ES-I3 (cell line): ENCODE measurements at regions not wholly inside any gene's neighbourhood (a gene's known extent, or its start where the extent isn't known, plus 50 kb on each side); places are given as distances from the start of the nearest gene placed in this dataset.
"Not testable (repeated sequence)": the region's sequence is repeated elsewhere in the genome, so short reads cannot be mapped to it uniquely, and the experiment has no call there.

ENCODE experiments used
- H3K36me3 ChIP-seq: 2 replicates; pipeline ENCODE4 v1.6.1; 2013; ENCODE audit warnings: mild to moderate bottlenecking, low read length, control low read depth, moderate library complexity; ENCODE audit not compliant: insufficient read depth
- H3K4me1 ChIP-seq: 2 replicates; pipeline ENCODE4 v1.6.1; 2013; ENCODE audit warnings: mild to moderate bottlenecking, control low read depth, low read length; ENCODE audit not compliant: insufficient read depth
- H3K9ac ChIP-seq: 2 replicates; pipeline ENCODE4 v1.6.1; 2013; ENCODE audit warnings: low read depth, mild to moderate bottlenecking, low read length, moderate library complexity
- H3K9me3 ChIP-seq: 2 replicates; pipeline ENCODE4 v1.6.1; 2013; ENCODE audit warnings: mild to moderate bottlenecking, low read length, moderate library complexity; ENCODE audit not compliant: control insufficient read depth, insufficient read depth

GRCh38 chr9:7313389-7313788 lies 486.2 kb downstream of the DMAC1 start:
- Histone ChIP-seq H3K4me1 (peaks cover 7% of the 10 kb centered on the region; the same call in 1 of the 2 replicates), H3K9ac (no peak overlapping the region), H3K9me3 (peaks cover 6% of the 10 kb centered on the region)

GRCh38 chr9:7309051-7309450 lies 490.5 kb downstream of the DMAC1 start:
- H3K4me1 ChIP-seq, H3K9ac ChIP-seq, H3K36me3 ChIP-seq, H3K9me3 ChIP-seq: not testable (repeated sequence)

More at GRCh38 chr9:7313389-7313788, 486.2 kb downstream of the DMAC1 start:
- no peaks in the 10 kb centered on the region for H3K36me3 ChIP-seq

- peaks cover 5% of the 10 kb centered on the region for H3K9me3 ChIP-seq
- no peaks in the 10 kb centered on the region for H3K4me1 ChIP-seq
- no peak overlapping the region for H3K9ac ChIP-seq
- H3K36me3 ChIP-seq = no peaks in the 10 kb centered on the region
Measured at GRCh38 chr9:7305677-7306076, 493.9 kb downstream of the DMAC1 start.

GRCh38 chr9:7304627-7304995 lies 495.0 kb downstream of the DMAC1 start:
- Histone ChIP-seq H3K9me3 (no peaks in the 10 kb centered on the region), H3K9ac (no peak overlapping the region), H3K36me3 (no peaks in the 10 kb centered on the region), H3K4me1 (no peaks in the 10 kb centered on the region)

- Histone ChIP-seq H3K36me3 (no peaks in the 10 kb centered on the region), H3K4me1 (no peaks in the 10 kb centered on the region), H3K9ac (no peak overlapping the region), H3K9me3 (no peaks in the 10 kb centered on the region)
Measured at GRCh38 chr9:7303907-7304626, 495.5 kb downstream of the DMAC1 start.

- H3K9me3 ChIP-seq = no peaks in the 10 kb centered on the region
- H3K9ac ChIP-seq = no peak overlapping the region
- no peaks in the 10 kb centered on the region for H3K36me3 ChIP-seq
- H3K4me1 ChIP-seq = no peaks in the 10 kb centered on the region
Measured at GRCh38 chr9:7300484-7300883, 499.1 kb downstream of the DMAC1 start.

- Histone ChIP-seq H3K9ac (no peak overlapping the region), H3K36me3 (no peaks in the 10 kb centered on the region), H3K9me3 (no peaks in the 10 kb centered on the region), H3K4me1 (no peaks in the 10 kb centered on the region)
Measured at GRCh38 chr9:7298123-7298522, 501.5 kb downstream of the DMAC1 start.

GRCh38 chr9:7297521-7297920 lies 502.1 kb downstream of the DMAC1 start:
- Histone ChIP-seq H3K36me3 (no peaks in the 10 kb centered on the region), H3K4me1 (no peaks in the 10 kb centered on the region), H3K9ac (no peak overlapping the region), H3K9me3 (no peaks in the 10 kb centered on the region)

GRCh38 chr9:7293091-7293490 lies 506.5 kb downstream of the DMAC1 start:
- no peaks in the 10 kb centered on the region for H3K36me3 ChIP-seq
- H3K9me3 ChIP-seq = no peaks in the 10 kb centered on the region
- H3K4me1 ChIP-seq = no peaks in the 10 kb centered on the region
- H3K9ac ChIP-seq = no peak overlapping the region

GRCh38 chr9:7289773-7290172 lies 509.8 kb downstream of the DMAC1 start:
- H3K36me3 ChIP-seq = no peaks in the 10 kb centered on the region
- no peaks in the 10 kb centered on the region for H3K4me1 ChIP-seq
- no peaks in the 10 kb centered on the region for H3K9me3 ChIP-seq
- no peak overlapping the region for H3K9ac ChIP-seq

GRCh38 chr9:7287986-7288385 lies 511.6 kb downstream of the DMAC1 start:
- Histone ChIP-seq H3K36me3 (no peaks in the 10 kb centered on the region), H3K4me1 (peaks cover 3% of the 10 kb centered on the region; the same call in 1 of the 2 replicates), H3K9me3 (no peaks in the 10 kb centered on the region), H3K9ac (no peak overlapping the region)

GRCh38 chr9:7287065-7287464 lies 512.5 kb downstream of the DMAC1 start:
- peaks cover 3% of the 10 kb centered on the region; the same call in 1 of the 2 replicates for H3K4me1 ChIP-seq
- no peak overlapping the region for H3K9ac ChIP-seq
- H3K36me3 ChIP-seq = no peaks in the 10 kb centered on the region
- no peaks in the 10 kb centered on the region for H3K9me3 ChIP-seq

- no peaks in the 10 kb centered on the region for H3K9me3 ChIP-seq
Measured at GRCh38 chr9:7286101-7286500, 513.5 kb downstream of the DMAC1 start.

GRCh38 chr9:7285199-7285598 lies 514.4 kb downstream of the DMAC1 start:
- Histone ChIP-seq H3K9ac (no peak overlapping the region), H3K36me3 (no peaks in the 10 kb centered on the region), H3K4me1 (peaks cover 3% of the 10 kb centered on the region; the same call in 1 of the 2 replicates), H3K9me3 (no peaks in the 10 kb centered on the region)

More at GRCh38 chr9:7286101-7286500, 513.5 kb downstream of the DMAC1 start:
- H3K4me1 ChIP-seq = peaks cover 3% of the 10 kb centered on the region; the same call in 1 of the 2 replicates
- no peak overlapping the region for H3K9ac ChIP-seq
- no peaks in the 10 kb centered on the region for H3K36me3 ChIP-seq

- Histone ChIP-seq H3K36me3 (no peaks in the 10 kb centered on the region), H3K9me3 (no peaks in the 10 kb centered on the region), H3K4me1 (peaks cover 3% of the 10 kb centered on the region; the same call in 1 of the 2 replicates), H3K9ac (no peak overlapping the region)
Measured at GRCh38 chr9:7284517-7284916, 515.1 kb downstream of the DMAC1 start.
